GM19467 (cell line): ENCODE measurements at regions not wholly inside any gene's neighbourhood (a gene's known extent, or its start where the extent isn't known, plus 50 kb on each side); places are given as distances from the start of the nearest gene placed in this dataset.
A peak's percentile ranks its signal among the peaks of the same experiment; 100 is the strongest.
"Not testable (repeated sequence)": the region's sequence is repeated elsewhere in the genome, so short reads cannot be mapped to it uniquely, and the experiment has no call there.

ENCODE experiments used
- ATAC-seq: cut with Tn5 transposase; IDR thresholded peaks from one replicate; pipeline ENCODE4 v1.9.1; 2021; ENCODE audit warnings: mild to moderate bottlenecking, moderate library complexity; ENCODE audit not compliant: unreplicated experiment

DNA sequence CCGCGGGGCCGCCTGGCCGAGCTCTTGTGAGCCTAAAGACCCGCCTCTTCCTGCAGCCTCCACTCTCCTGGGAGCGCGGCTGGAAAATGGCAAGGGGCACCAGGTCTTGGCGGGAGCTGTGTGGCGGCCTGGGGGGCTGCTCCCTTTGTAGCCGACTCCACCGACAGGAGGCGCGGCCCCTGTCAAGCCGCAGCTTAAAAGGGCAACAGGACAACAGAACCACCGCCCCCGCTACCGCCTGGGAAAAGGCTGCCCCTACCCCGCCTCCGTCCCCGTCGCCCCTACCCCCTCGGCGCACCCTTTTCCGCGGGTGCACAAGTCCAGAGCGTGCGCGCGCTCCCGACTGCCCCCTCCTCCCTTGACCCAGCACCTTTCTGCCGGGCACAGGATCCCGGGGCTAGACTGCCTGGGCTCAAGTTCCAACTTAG is 60.3 kb downstream of the GOLGA8K start:
- not testable (repeated sequence) for ATAC-seq

DNA sequence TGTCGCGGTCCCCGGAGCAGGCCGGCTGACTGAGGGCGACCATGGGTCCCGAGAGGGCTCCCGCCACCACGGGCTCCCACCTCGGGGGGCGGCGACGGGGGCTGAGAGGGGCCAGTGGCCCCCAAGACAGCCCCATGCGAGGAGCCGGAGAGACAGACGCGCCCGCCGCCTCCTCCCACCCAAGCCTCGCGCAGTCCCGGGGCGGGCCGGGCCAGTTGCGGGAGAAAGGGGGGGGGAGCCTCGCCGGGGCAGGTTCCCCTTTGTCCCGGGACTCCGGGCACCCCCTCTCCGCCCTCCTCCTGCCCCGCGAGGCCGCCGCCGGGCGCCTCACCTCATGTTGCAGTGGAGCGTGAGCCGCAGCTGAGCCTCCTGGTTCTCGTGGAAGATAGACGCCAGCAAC is 60.8 kb downstream of the GOLGA8K start:
- not testable (repeated sequence) for ATAC-seq

DNA sequence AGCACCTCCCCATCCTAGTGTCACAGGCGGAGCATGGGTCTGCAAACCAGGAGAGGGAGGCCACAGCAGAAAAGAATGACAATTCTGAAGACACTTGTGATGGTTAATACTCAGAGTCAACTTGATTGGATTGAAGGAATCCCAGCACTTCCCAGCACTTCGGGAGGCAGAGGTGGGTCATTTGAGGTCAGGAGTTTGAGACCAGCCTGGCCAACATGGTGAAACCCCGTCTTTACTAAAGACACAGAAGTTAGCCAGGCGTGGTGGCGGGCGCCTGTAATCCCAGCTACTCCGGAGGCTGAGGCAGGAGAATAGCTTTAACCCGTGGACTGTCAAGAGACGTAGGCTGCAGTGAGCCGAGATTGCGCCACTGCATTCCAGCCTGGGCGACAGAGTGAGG is 61.6 kb downstream of the GOLGA8K start:
- not testable (repeated sequence) for ATAC-seq

DNA sequence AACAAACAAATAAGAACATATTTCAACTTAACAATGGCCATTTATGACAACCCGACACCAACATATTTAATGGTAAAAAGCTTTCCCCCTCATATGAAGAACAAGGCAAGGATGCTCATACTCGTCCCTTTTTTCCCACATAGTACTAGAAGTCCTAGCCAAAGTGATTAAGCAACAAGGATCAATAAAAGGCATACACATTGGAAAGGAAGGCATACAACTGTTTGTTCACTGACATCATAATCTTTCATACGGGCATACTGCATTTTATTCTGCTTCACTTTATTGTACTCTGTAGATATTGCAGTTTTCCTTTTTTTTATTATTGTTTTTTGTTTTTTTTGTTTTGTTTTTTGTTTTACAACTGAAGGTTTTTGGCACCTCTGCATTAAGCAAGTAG is 66.3 kb downstream of the GOLGA8K start:
- ATAC-seq = not testable (repeated sequence)

DNA sequence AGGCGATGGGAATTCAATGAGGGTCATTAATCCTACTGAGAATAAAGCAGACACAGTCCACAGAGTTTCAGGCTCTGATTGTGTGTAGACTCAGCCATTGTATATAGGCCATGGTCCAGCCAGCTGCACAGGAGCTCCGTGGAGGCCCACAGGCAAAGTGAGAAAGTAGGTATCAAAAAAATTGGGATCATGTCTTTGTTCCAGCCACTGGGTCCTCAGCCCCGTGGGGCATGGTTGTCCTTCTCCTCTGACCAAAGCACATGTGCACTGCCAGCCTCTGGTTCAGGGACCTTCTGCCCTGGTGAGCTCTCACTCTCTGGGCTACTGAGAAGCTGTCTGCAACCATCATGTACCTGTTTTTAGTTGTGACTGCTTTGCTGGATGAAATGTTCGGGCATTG is 79.7 kb downstream of the GOLGA8K start:
- not testable (repeated sequence) for ATAC-seq

DNA sequence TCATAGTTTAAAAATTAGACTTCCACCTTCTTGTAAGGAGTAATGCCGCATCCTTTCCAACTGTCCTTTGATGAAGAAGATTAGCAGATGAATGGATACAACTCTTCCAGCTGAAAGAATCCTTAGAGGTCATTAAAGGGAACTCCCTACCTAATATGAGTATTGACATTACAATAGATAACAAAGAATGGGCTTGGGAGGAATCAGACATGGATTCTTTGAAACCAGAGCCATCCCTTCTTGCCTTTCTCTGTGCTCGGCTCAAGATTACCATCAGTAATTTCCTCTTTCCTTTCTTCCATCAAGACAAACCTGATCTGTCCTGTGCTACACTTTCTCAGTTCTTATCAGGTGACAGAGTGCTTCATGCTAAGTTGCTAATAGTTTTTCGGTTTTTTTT is 83.8 kb downstream of the GOLGA8K start:
- not testable (repeated sequence) for ATAC-seq

DNA sequence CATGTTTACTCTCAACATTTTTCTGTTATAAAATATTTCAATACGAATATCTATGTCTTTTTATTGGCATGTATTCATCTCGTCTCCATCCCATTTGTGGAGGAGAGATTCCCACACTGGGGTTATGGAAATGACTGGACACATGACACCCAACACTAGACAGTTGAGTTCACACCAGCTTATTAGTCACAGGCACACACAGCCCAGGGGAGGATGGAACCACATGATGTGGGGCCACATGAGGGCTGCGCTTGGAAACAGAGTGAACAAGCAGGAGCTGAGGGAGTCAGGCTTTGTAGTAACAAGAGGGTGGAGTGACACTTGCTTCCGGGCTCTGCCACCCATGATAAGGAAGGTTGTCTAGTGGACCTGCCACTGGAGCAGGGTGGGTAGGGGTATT is 86.6 kb downstream of the GOLGA8K start:
- not testable (repeated sequence) for ATAC-seq

DNA sequence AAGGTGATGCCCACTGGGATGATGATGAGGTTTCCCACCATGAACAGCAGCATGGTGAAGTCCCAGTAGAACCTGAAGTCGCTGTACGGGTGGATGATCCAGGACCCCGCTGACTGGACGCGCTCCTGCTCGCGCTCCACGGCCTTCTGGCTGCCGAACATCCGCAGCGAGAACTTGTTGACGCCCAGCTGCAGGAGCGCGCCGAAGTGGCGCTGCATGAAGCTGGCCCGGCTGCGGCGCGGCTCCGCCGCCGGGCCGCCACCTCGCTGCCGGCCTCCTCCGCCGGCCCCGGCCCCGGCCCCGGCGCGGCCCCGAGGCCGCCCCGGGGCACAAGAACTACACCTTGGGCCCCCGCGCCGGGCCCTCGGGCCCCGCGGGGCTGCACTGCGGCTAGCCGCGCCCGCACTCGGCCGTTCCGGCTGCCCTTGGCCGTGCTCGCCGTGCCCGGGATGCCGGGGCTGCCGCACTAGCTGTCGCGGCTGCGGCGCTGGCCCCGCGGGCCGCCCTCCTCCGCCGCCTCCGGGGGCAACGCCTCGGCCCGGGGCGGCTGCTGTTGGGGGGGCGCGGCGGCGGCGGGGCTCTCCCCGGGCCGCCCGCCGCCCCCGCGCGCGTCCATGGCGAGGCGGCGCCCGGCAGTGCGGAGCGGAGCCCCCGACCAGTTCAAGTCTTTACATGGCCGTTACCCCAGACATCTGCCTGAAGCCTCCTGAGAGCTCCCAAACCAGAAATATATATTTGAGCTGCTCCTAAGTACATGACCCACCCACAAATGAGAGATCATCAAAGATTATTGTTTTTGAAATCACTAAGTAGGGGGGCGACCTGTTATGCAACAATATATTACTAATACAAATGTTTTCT is 87.8 kb downstream of the GOLGA8K start:
- not testable (repeated sequence) for ATAC-seq

DNA sequence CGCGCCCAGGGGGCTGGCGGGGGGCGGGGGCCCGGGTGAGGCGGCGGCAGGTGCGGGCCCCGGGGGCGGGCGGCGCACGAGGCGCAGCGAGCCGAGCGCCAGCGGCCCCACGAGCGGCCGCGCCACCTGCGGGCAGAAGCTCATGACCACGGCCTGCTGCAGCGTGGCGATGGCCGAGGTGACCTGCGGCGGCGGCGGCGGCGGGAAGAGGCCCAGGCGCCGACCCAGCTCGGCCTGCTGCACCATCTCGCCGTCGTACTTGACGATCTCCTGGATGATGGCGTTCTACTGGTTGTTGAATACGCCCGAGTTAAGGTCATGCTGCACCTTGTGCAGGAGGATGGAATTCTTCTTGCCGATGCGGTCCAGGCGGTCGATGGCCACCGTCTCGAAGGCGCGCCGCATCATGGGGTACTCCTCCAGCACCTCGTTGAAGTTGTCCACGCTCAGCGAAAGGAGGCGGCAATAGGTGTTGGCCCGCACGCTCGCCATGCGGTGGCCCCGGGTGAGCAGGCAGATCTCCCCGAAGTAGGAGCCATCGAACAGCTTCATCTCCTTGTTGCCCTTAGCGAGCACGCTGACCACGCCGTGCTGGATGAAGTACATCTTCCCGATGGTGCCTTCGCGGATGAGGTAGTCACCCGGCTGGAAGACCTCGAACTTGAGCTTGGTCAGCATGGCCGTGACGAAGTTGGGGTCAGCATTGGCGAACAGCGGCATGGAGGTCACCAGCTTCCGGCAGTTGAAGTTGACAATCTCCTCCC is 89.5 kb downstream of the GOLGA8K start:
- ATAC-seq = not testable (repeated sequence)

DNA sequence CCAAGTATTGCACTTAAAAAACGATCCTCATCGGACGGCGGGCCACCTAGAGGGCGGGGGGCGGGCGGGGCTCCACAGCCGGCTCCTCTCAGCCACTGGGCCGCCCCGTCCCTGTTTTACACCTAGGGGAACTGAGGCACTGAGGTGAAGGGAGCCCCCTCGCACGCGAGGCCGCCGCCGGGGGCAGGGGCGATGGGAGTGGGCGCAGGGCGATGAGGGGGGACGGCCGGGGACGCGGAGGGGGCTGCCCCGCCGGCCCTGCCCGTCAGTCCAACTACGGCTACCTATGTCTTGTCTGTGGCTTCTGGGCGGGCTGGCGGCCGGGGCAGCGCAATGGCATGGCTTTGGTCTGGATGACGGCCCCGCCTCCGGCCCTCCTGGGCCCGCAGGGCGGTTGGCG is 90.4 kb downstream of the GOLGA8K start:
- ATAC-seq = not testable (repeated sequence)

DNA sequence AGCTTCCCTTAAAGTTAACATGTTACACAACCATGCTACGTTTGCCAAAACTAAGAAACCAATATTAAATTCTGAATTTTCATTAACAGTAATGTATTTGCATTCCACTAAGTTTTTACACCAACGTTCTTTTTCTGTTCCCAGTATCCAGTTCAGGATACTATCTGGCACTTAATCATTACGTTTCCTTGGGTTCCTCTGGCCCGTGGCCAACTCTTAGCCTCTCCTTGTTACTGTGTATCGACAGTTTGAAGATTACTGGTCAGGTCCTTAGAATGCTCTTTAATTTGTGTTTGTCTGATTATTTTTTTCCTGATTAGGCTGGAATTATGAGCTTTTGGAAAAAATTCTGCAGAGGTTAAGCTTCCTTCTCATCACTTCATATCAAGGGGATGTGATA is 95.5 kb downstream of the GOLGA8K start:
- ATAC-seq = not testable (repeated sequence)

DNA sequence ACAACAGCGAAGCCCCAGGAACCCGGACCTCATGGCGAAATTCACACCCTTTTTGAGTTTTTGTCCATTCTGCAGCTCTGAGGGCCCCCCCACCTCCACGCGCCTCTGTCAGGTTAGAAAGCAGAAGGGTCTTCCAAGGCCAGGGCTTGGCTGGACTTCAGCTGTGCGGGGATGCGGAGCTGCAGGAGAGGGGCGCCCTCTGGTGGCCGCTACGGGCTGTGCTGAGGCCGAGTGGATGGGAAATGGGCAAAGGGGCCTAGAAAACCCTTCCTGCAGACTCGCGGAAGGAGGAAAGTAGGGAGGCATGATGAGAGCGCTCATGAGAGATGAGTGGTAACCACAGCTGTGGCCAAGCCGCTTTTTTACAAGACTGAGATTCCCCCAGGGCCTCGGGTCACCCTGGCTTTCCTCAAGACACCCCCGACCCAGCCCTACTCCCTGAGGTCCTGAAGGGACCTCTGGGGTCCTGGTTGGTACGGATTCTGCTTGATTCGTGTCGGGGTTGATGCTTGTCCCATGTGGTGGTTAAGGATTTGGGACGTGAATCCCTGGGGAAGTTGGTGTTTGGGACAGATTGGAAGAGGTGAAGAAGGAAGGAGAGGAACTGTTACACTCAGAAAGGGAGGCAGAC is 126.8 kb downstream of the GOLGA8K start:
- ATAC-seq = peak; percentile 50

DNA sequence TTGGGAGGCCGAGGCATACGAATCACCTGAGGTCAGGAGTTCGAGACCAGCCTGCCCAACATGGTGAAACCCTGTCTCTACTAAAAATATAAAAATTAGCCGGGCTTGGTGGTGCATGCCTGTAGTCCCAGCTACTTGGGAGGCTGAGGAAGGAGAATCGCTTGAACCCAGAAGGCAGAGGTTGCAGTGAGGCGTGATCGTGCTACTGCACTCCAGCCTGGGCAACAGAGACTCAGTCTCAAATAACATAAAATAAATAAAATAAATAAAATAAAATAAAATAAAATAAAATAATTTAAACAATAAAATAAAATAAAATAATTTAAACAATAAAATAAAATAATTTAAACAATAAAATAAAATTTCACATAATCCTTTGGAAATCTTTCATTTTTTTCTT is 149.1 kb downstream of the GOLGA8K start:
- not testable (repeated sequence) for ATAC-seq

DNA sequence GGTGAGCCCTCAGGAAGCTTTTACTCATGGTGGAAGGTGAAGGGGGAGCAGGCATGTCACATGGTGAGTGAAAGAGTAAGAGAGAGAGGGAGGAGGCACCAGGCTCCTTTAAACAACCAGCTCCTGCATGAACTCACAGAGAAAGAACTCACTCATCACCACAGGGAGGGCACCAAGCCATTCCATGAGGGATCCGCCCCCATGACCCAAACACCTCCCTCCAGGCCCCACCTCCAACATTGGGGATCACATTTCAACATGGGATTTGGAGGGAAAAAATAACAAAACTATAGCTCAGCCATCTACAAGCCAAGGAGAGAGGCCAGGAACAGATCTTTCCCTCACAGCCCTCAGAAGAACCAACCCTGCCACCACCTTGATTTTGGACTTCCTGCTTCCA is 153.9 kb downstream of the GOLGA8K start:
- ATAC-seq = not testable (repeated sequence)

DNA sequence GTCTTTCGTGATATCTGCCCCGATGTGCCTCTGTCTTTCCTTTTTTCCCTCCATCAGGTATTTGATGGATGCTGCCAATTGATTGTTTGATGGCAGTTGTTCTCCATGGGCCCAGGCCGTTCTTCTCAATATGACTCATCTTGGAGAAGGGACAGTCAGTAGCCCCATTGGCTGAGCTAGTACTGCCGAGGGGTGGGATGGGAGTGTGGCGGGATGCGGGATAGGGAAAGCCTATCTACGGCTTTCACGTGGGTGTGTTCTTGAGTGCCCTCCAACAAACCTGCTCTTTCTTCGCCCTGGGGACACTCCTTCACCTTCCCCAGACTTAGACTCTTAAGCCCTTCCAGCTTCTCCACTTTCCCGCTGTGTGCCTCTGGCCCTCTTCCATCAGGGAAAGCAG is 159.4 kb downstream of the GOLGA8K start:
- ATAC-seq = not testable (repeated sequence)

DNA sequence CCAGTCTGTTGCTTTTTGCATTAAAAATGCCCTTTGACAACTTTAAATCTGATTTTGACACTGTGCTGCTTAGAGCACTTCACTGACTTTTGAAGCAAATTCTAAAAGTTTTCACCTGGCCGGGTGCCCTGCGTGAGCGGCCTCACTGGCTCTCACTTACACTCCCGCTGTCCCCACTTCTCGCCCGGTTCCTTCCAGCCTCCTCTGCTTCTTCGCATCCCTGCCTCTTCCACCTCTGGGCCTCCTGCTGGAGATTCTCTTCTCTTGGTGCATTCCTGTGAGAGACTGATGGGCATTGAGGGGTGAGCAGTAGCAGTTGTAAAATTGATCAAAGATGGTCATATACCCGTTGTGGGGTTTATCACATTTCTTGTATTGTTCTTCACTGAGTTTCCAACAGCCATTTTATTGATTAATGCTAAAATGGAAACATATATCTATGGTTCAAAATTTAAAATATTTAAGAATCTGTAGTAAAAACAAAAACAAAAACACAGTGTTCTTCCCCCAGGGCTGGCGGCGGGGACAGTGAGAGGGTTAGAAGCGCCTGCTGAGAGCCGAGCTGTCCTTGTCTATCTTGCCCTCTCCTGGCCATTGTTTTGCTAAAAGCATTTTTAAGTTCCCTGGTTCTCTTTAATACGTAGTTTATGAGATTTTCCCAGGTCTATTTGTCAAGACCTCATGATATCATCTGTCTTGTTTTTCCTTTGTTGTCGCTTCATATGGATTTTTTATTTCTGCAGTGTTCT is 160.1 kb downstream of the GOLGA8K start:
- not testable (repeated sequence) for ATAC-seq

DNA sequence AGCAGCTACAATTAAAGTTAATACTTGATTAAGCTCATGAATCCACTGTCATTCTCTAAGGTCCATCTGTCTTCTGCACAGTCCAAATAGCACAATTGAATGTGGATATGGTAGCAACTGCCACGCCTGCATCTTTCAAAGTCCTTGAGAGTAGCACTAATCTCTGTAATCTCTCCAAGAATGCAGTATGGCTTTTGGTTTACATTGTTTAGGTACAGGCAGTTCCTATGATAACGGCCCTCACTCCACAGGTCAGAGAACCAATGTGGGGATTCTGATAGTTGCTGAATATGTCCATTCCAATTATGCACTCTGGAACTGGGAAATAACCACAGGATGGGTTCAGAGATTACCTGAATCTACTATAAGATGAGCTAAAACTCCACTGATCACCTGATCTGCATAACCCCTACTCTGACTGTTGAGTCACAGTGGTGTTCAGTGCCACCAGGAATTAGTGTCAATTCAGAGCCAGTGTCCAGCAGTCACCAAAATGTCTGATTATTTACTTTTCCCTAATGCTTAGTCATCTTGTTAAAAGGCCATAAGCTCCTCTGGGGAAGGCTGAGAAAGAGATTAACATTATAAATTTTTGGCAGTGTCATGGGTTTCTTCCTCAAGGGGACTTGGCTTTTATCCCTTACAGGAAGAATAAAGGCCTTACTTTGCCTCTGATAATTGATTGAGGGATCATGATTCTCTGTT is 175.5 kb downstream of the GOLGA8K start:
- ATAC-seq = not testable (repeated sequence)

DNA sequence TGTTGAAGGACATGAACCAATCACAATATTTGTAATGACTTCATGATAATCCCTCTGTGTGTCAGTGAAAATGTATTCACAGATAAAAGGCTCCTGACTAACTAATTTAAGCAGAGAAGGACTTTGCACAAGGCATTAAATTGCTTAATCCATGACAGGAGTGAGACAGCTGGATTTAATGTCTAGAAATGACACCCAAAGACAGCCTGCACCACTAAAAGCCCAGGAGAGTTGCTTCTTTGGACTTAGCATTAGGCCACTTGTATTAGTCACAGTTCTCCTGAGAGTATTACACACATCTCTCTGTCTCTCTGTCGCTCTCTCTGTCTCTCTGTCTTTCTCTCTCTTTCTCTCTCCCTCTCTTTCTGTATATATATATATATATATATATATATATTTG is 180.4 kb downstream of the GOLGA8K start:
- ATAC-seq = no peak
